ENCODE measurements at regions not wholly inside any gene's neighbourhood (a gene's known extent, or its start where the extent isn't known, plus 50 kb on each side); places are given as distances from the start of the nearest gene placed in this dataset.

DNA sequence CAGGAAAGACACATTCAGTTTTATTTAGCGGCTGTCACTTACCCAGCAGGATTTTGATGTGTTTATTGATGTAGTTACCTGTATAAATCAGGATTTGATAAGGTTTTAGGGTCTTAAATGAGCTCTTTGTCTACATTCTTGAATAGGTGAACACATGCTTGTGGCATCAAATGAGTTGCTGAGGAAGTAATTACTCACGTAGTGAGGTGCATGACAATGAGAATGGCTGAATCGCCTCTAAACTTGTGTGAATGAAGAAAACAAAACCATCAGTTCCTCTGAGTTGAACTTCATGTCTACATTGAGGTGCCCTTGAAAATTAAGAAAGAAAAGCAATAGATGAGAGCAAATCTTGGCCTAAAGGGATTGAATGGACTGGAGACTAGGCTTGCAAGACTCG, 245.6 kb upstream of the SATB1 start:
- DNase-seq (ENCODE audit: low read depth) = no peak

- DNase-seq (ENCODE audit: low read depth) = no peak
These were observed 244.2 kb upstream of the SATB1 start for GRCh38 chr3:18669374-18669773.

DNA sequence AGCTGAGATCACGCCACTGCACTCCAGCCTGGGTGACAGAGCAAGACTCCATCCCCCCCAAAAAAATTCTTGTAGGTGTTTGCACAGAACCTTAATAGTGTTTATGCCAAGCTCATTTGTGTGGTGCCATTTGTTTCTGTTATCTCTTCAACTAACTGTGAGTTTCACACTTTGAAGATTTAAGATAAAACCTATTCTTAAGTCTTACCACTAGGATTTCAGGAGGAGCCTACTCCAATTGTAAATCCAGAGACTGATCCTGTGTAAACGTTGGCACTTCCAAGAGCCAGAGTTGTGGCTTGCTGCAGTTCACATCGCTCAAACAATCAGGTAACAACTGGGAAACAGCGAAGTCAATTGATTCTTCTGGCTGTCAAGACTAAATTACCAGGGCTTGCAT, 242.4 kb upstream of the SATB1 start:
- no peak for DNase-seq (ENCODE audit: low read depth)

DNA sequence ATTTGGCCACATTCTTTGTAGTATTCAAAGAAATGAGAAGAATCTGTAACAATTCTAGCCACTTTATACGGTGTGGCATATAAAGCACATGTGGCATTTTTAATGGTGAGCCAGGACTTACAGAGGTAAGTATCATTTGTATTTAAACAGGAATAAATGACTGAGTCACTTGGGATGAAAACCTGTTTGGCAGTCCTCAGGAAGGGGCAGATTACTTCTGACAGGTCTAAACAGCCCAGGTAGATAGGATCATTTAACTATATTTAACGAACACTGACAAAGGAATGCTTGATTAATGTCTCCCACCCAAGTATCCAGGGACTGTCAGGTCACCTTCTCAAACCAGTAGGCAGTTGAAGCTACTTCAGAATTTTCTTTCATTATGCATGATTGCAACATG, 241.5 kb upstream of the SATB1 start:
- no peak for DNase-seq (ENCODE audit: low read depth)

DNA sequence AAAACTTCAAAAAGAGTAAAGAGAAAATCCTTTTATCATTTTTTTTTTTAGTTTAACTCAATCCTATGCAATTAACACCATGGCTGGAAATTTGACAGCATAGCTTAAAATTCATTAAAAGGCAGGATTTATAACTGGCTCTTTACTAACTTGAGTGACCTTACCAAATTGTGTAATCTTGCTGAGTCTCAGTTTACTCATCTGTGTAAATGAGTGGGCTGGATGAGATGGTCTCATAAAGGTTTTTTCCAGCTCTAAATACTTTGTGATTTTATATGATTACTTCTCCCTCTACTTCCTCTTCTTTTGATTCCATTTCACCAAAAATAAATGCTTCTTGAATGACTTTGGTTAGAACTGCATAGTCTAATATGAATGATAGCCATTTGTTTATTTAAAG, 234.9 kb upstream of the SATB1 start:
- DNase-seq (ENCODE audit: low read depth) = no peak

DNA sequence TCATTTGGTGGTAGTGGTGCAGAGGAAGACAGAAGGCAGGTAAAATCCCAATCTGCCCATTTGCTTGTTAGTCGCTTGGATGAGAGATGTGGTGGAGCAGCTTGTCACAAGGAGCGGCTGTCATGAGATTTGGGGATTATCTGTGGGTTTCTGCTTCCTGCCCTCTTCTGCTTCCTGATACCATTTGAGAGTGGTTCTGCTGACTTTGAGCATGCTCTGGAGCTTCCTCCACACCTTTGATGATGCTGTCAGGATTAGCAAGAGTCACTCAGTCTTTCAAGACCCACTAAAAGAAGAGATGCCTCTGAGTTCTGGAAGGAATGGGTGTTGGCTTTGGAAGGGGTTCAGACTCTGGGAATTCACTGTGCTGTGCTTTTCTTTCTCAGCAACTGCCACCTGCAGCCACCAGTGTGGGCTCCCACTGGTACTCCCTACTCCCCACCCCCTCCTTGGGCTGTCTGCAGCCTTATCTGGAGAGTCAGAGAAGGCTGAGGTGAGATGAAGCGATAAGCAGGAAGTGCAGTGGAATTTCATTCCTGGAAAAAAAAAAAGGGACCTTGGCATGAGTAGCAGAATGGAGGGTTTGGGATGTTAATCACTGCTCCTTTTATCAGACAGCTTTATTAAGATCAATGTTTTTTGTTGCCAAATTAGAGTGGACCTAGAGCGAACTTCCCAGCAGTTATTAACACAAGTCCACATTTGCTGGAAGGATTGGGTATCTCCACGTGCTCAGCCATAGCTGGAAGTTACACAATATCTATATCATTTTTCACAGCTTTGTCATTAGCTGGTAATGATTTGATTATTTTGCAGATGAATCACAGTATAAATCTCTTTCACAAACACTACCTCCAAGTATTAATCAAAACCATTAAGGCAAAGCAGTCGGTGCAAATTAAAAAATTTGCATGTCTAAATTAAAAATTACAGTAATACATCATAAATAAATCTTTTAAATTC, 233.0 kb upstream of the SATB1 start:
- DNase-seq (ENCODE audit: low read depth) = no peak

GRCh38 chr3:18656866-18657265, 231.7 kb upstream of the SATB1 start:
- no peak for DNase-seq (ENCODE audit: low read depth)

- no peak for DNase-seq (ENCODE audit: low read depth)
These were observed 231.3 kb upstream of the SATB1 start for GRCh38 chr3:18656410-18656809.

DNA sequence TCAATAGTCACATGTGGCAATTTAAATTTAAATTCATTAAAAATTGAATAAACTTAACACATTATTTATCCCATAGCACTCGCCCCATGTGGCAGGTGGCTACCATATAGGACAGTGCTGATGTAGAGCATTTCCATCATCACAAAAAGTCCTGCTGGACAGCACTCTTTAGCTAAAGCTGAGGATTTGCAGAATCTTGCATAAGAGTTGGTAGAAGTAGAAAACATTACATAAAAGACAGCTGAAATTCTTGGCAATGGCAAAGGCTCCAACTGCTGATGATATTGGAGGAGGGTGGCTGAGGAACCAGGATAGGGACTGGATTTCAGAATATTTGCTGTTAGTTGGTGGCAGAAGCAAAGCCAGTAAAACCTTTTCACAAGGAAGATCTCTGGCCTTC, 230.7 kb upstream of the SATB1 start:
- no peak for DNase-seq (ENCODE audit: low read depth)

GRCh38 chr3:18652781-18653180, 227.6 kb upstream of the SATB1 start:
- no peak for DNase-seq (ENCODE audit: low read depth)

DNA sequence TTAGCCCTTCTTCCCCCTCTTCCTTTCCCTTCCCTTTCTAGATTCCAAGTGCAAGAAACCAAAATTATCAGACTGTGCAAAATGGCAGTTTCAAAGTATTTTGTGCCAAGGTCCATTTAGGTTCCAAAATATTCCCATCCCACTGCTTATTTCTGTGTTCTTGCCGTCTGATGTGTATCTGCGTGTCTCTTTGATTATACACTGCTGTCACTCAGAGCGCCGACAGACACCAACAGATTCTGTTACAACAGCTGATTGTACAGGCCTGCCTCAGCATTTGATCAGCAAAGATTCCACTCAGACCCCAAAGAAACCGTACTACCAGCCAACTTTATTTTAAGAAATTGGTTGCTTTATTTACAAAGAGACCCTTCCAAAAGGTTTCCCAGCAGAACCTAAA, 225.6 kb upstream of the SATB1 start:
- no peak for DNase-seq (ENCODE audit: low read depth)

- DNase-seq (ENCODE audit: low read depth) = peak; percentile 11
These were observed 224.7 kb upstream of the SATB1 start for GRCh38 chr3:18649666-18650363.

GRCh38 chr3:18648868-18649462, 223.8 kb upstream of the SATB1 start:
- no peak for DNase-seq (ENCODE audit: low read depth)

GRCh38 chr3:18648159-18648558, 223.0 kb upstream of the SATB1 start:
- DNase-seq (ENCODE audit: low read depth) = no peak

DNA sequence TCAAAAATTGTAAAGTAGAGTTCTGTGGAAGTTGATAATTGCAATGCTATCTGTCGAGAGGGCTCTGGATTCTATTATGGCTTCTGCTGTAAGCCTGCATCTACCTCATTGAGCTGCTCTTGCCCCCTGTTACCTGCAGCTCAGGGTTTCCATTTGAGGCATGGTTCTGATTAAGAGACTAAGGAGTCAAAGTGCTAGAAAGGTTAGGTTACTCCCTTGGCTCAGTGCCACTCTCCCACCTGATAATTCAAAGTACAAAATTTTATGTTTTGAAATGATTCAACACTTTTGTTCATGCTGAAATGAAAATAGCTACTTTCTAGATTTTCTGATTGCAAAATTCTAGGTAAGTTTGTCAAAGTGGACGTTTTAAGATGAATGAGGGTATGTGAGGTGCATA, 220.5 kb upstream of the SATB1 start:
- DNase-seq (ENCODE audit: low read depth) = no peak

- no peak for DNase-seq (ENCODE audit: low read depth)
These were observed 218.1 kb upstream of the SATB1 start for GRCh38 chr3:18643281-18643680.

DNA sequence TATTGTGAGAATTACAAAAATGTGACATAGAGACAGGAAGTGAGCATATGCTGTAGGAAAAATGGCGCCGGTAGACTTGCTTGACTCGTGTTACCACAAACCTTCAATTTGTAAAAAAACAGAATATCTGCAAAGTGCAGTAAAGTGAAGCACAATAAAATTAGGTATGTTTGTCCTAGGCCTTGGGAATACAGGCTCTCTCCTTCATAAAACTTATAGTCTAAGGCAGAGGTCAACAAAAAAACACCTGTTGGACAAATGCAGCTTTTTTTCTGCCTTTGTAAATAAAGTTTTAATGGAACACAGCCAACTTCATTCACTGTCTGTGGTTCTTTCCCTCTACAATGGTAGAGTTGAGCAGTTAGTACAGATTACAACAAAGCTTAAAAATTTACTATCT, 216.8 kb upstream of the SATB1 start:
- DNase-seq (ENCODE audit: low read depth) = no peak

GRCh38 chr3:18635215-18635614, 210.1 kb upstream of the SATB1 start:
- no peak for DNase-seq (ENCODE audit: low read depth)

DNA sequence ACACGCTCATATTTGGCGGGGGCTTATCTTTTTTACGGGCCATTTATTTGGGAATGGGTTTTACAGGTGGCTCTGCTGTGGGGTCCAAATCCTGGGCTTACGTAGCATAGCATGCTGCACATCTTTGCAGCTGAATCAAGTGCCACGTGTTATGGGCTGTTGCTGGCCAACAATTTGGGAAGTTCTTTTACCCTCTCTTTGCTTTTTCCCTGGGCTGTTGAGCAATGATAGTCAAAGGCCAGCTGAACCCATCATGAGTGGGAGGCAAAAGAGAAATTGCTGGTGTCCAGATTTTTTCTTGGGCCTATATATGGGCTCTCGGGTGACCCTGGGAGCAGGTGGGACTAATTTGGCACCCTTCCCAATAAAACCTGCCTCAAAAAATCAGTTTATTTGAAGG, 209.3 kb upstream of the SATB1 start:
- DNase-seq (ENCODE audit: low read depth) = no peak

GRCh38 chr3:18633002-18633401, 207.9 kb upstream of the SATB1 start:
- DNase-seq (ENCODE audit: low read depth) = no peak

DNA sequence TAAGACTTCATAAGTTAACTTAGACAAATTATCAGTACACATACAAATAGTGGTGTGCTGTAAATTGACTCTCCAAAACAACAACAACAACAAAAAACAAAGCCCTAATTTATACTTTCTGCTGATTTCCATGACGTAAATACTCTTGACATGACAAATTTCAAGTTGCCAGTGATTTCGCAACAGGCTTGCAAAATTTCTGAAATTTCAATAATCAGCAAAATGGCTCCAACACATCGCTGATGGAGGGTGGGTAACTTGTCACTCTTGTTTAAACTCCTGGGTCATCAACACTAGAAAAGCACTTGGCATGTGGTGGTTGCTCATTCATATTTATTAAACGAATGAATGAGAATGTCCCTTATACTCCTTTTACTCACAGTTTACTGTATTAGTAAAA, 205.2 kb upstream of the SATB1 start:
- DNase-seq (ENCODE audit: low read depth) = no peak

GRCh38 chr3:18625085-18625484, 199.9 kb upstream of the SATB1 start:
- DNase-seq (ENCODE audit: low read depth) = no peak

GRCh38 chr3:18623220-18623619, 198.1 kb upstream of the SATB1 start:
- DNase-seq (ENCODE audit: low read depth) = no peak
